Neural cell (in vitro differentiated cells): ENCODE measurements at regions not wholly inside any gene's neighbourhood (a gene's known extent, or its start where the extent isn't known, plus 50 kb on each side); places are given as distances from the start of the nearest gene placed in this dataset.

Experiments
- EP300 ChIP-seq: fragments of 450-650 bp; conservative IDR thresholded peaks from 2 replicates; pipeline ENCODE4 v1.6.1; 2014; ENCODE audit warnings: antibody characterized with exemption, mild to moderate bottlenecking, moderate library complexity; ENCODE audit not compliant: poor library complexity, severe bottlenecking
- EZH2 ChIP-seq: fragments of 200-600, 300-800 bp; shearing (Covaris generic), sonication (generic); IDR thresholded peaks from 2 replicates; pipeline ENCODE4 v1.6.1; 2014; ENCODE audit warnings: antibody characterized with exemption, low read length, borderline replicate concordance, mild to moderate bottlenecking; ENCODE audit not compliant: insufficient read depth, poor library complexity, severe bottlenecking
- MXI1 ChIP-seq: fragments of 450-650 bp; conservative IDR thresholded peaks from 2 replicates; pipeline ENCODE4 v1.6.1; 2014; ENCODE audit warnings: antibody characterized with exemption, mild to moderate bottlenecking; ENCODE audit not compliant: poor library complexity, severe bottlenecking
- POLR2AphosphoS5 ChIP-seq: IDR thresholded peaks from 2 replicates; pipeline ENCODE4 v1.6.1; 2012
- RAD21 ChIP-seq: fragments of 450-650 bp; conservative IDR thresholded peaks from 2 replicates; pipeline ENCODE4 v1.6.1; 2014; ENCODE audit warnings: antibody characterized with exemption, mild to moderate bottlenecking, moderate library complexity
- SMC3 ChIP-seq: fragments of 450-650 bp; conservative IDR thresholded peaks from 2 replicates; pipeline ENCODE4 v1.6.1; 2014; ENCODE audit warnings: antibody characterized with exemption, mild to moderate bottlenecking, moderate library complexity; ENCODE audit not compliant: poor library complexity
- TAF1 ChIP-seq: IDR thresholded peaks from 2 replicates; pipeline ENCODE4 v1.6.1; 2012; ENCODE audit warnings: low read depth
- TF ChIP-seq, protein P1 (sequence below): fragments of 450-650 bp; IDR thresholded peaks from 2 replicates; pipeline ENCODE4 v1.5.1; 2014; ENCODE audit warnings: antibody characterized with exemption, mild to moderate bottlenecking, moderate library complexity; ENCODE audit not compliant: poor library complexity, severe bottlenecking
- TF ChIP-seq, protein P2 (sequence below): IDR thresholded peaks from 2 replicates; pipeline ENCODE4 v1.6.1; 2012; ENCODE audit warnings: borderline replicate concordance

DNA sequence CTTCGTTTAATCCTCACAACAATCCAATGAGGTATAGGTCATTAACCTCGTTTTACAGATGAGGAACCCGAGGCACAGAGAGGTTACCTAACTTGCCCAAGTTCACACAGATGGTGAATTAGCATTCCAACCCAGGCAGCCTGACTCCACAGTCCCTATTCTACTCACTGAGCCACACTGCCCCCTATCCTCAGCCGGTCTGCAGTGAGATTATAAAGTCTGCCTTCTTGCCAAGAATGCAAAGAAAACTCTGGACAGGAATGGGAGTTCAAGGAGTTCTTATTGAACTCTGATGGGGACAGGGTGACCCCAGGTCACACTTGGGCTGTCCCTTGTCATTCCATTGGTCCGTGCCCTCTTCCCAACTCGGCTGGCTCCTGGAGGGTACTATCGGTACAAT lies 94.0 kb upstream of the KCNK12 start:
- TF ChIP-seq, protein P1, sequence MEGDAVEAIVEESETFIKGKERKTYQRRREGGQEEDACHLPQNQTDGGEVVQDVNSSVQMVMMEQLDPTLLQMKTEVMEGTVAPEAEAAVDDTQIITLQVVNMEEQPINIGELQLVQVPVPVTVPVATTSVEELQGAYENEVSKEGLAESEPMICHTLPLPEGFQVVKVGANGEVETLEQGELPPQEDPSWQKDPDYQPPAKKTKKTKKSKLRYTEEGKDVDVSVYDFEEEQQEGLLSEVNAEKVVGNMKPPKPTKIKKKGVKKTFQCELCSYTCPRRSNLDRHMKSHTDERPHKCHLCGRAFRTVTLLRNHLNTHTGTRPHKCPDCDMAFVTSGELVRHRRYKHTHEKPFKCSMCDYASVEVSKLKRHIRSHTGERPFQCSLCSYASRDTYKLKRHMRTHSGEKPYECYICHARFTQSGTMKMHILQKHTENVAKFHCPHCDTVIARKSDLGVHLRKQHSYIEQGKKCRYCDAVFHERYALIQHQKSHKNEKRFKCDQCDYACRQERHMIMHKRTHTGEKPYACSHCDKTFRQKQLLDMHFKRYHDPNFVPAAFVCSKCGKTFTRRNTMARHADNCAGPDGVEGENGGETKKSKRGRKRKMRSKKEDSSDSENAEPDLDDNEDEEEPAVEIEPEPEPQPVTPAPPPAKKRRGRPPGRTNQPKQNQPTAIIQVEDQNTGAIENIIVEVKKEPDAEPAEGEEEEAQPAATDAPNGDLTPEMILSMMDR, result no peak
- TF ChIP-seq POLR2AphosphoS5 (no peak), EP300 (no peak), RAD21 (no peak), TAF1 (no peak), EZH2 (no peak), MXI1 (no peak), SMC3 (no peak)
- TF ChIP-seq, protein P2, sequence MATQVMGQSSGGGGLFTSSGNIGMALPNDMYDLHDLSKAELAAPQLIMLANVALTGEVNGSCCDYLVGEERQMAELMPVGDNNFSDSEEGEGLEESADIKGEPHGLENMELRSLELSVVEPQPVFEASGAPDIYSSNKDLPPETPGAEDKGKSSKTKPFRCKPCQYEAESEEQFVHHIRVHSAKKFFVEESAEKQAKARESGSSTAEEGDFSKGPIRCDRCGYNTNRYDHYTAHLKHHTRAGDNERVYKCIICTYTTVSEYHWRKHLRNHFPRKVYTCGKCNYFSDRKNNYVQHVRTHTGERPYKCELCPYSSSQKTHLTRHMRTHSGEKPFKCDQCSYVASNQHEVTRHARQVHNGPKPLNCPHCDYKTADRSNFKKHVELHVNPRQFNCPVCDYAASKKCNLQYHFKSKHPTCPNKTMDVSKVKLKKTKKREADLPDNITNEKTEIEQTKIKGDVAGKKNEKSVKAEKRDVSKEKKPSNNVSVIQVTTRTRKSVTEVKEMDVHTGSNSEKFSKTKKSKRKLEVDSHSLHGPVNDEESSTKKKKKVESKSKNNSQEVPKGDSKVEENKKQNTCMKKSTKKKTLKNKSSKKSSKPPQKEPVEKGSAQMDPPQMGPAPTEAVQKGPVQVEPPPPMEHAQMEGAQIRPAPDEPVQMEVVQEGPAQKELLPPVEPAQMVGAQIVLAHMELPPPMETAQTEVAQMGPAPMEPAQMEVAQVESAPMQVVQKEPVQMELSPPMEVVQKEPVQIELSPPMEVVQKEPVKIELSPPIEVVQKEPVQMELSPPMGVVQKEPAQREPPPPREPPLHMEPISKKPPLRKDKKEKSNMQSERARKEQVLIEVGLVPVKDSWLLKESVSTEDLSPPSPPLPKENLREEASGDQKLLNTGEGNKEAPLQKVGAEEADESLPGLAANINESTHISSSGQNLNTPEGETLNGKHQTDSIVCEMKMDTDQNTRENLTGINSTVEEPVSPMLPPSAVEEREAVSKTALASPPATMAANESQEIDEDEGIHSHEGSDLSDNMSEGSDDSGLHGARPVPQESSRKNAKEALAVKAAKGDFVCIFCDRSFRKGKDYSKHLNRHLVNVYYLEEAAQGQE, result no peak
